Right lobe of liver (tissue), 6 donors: ENCODE measurements at regions not wholly inside any gene's neighbourhood (a gene's known extent, or its start where the extent isn't known, plus 50 kb on each side); places are given as distances from the start of the nearest gene placed in this dataset.
"Not testable (repeated sequence)": the region's sequence is repeated elsewhere in the genome, so short reads cannot be mapped to it uniquely, and the experiment has no call there.

Experiments used
- ATAC-seq, 4 donors: fragments of 200-7000 bp; cut with Tn5 transposase; one replicate each; pipeline ENCODE4 v1.9.1; 2020; ENCODE audit warnings: mild to moderate bottlenecking in 4 of 4, moderate library complexity in 4 of 4
- DNase-seq, 3 donors: peaks; one replicate each; pipeline ENCODE4 v3.0.0-alpha.2; 2020
- H3K27ac ChIP-seq, 3 donors: fragments of 200-600 bp; one replicate each; pipeline ENCODE4 v1.8.0; 2022
- H3K27me3 ChIP-seq, 2 donors: fragments of 200-600 bp; one replicate each; pipeline ENCODE4 v1.8.0; 2022
- H3K36me3 ChIP-seq, 4 donors: fragments of 200-600 bp; sonication (generic) in 1 of 4; one replicate each; pipeline versions ENCODE4 v1.5.1 to v1.8.0; 2017 to 2022; ENCODE audit warnings: control low read depth in 1 of 4
- H3K4me1 ChIP-seq, 4 donors: fragments of 200-600 bp; sonication (generic) in 1 of 4; one replicate each; pipeline versions ENCODE4 v1.5.1 to v1.8.0; 2017 to 2022; ENCODE audit warnings: control low read depth in 1 of 4
- H3K4me3 ChIP-seq, 3 donors: fragments of 200-600 bp; one replicate each; pipeline ENCODE4 v1.8.0; 2022
- H3K9me3 ChIP-seq, 4 donors: fragments of 200-600 bp; sonication (generic) in 1 of 4; one replicate each; pipeline versions ENCODE4 v1.5.1 to v1.8.0; 2017 to 2022; ENCODE audit warnings: control low read depth in 1 of 4
- CTCF ChIP-seq, 4 donors: fragments of 200-600 bp in 3 of 4; fragments of 450-650 bp in 1 of 4; IDR thresholded peaks; one replicate each; pipeline versions ENCODE4 v1.5.1 to v1.8.0; 2016 to 2022; ENCODE audit warnings: antibody characterized with exemption in 4 of 4, mild to moderate bottlenecking in 2 of 4
- POLR2A ChIP-seq: fragments of 450-650 bp; IDR thresholded peaks from one replicate; pipeline ENCODE4 v1.6.1; 2017; ENCODE audit warnings: antibody characterized with exemption, mild to moderate bottlenecking
- WGBS: methylation state at CpG from one replicate; pipeline ENCODE4 v1.1.6; 2018; ENCODE audit warnings: low coverage, low lambda C conversion rate; ENCODE audit not compliant: insufficient coverage; ENCODE audit errors: missing lambda C conversion rate; 5-methylcytosine and 5-hydroxymethylcytosine counted together
- intact Hi-C, 2 donors: fragments of 100-400 bp; cut with DNase I; formaldehyde crosslinking; loops; one replicate each; pipeline versions ENCODE4 v1.11.2 to v1.14.1; 2022
- donor health status: DM: no; HTN: yes; CAD: no.
- donor health status: DM: no; HTN: no; CAD: no.
- donor health status: DM: no; HTN: no; CAD: no.
- donor health status: DM: no; HTN: yes; CAD: no.
- donor health status: DM: no; HTN: yes; CAD: no.

- Histone ChIP-seq H3K27ac (no peak overlapping the region), H3K27me3 (no peaks in the 10 kb centered on the region), H3K4me3 (no peak overlapping the region), H3K4me1 (no peaks in the 10 kb centered on the region), H3K36me3 (no peaks in the 10 kb centered on the region), H3K9me3 (no peaks in the 10 kb centered on the region)
- intact Hi-C loops: no loop called here
- no peak for TF ChIP-seq POLR2A
- TF ChIP-seq CTCF (IDR thresholded peaks at IDR 0.05): no peak
- WGBS: 39% methylated on average over 23 of the region's 32 CpGs
- ATAC-seq (no peak), DNase-seq (no peak)
These were observed 120.3 kb downstream of the BUB3 start for GRCh38 chr10:123274306-123275135.

- no peak overlapping the region for H3K4me3 ChIP-seq
- no peak for DNase-seq
- H3K4me1 ChIP-seq: no peaks in the 10 kb centered on the region
- H3K27ac ChIP-seq: no peak overlapping the region
- 9% methylated on average over 13 of the region's 14 CpGs for WGBS
- ATAC-seq: no peak
- no peak for TF ChIP-seq CTCF (IDR thresholded peaks at IDR 0.05)
- TF ChIP-seq POLR2A: no peak
- H3K36me3 ChIP-seq: no peaks in the 10 kb centered on the region
- no peaks in the 10 kb centered on the region for H3K27me3 ChIP-seq
- intact Hi-C loops: no loop called here
- H3K9me3 ChIP-seq: no peaks in the 10 kb centered on the region
These were observed 120.9 kb downstream of the BUB3 start for GRCh38 chr10:123275136-123275564.

GRCh38 chr10:123278445-123278844 is 124.2 kb downstream of the BUB3 start:
- Histone ChIP-seq H3K4me1 (no peaks in the 10 kb centered on the region), H3K9me3 (no peaks in the 10 kb centered on the region), H3K36me3 (no peaks in the 10 kb centered on the region), H3K27ac (no peak overlapping the region), H3K4me3 (no peak overlapping the region), H3K27me3 (no peaks in the 10 kb centered on the region)
- ATAC-seq (no peak), DNase-seq (no peak)
- WGBS: 100% methylated on average over 1 of the region's 2 CpGs
- intact Hi-C loops: no loop called here
- TF ChIP-seq CTCF (IDR thresholded peaks at IDR 0.05) (no peak), POLR2A (no peak)

GRCh38 chr10:123283371-123283770 is 129.2 kb downstream of the BUB3 start:
- ATAC-seq, H3K27me3 ChIP-seq, intact Hi-C loops, H3K27ac ChIP-seq, H3K4me3 ChIP-seq, DNase-seq, H3K4me1 ChIP-seq, H3K9me3 ChIP-seq, H3K36me3 ChIP-seq: not testable (repeated sequence)
- WGBS: no CpG with 5 or more reads among the region's 35 CpGs

GRCh38 chr10:123284022-123284421 is 129.8 kb downstream of the BUB3 start:
- H3K9me3 ChIP-seq: no peaks in the 10 kb centered on the region
- DNase-seq (no peak), ATAC-seq (peak; percentile 33 to 79 (median 60))
- intact Hi-C loops: no loop called here
- H3K4me3 ChIP-seq: no peak overlapping the region
- H3K4me1 ChIP-seq: no peaks in the 10 kb centered on the region
- H3K27ac ChIP-seq: no peak overlapping the region
- no peaks in the 10 kb centered on the region for H3K36me3 ChIP-seq
- no peaks in the 10 kb centered on the region for H3K27me3 ChIP-seq
- TF ChIP-seq CTCF (IDR thresholded peaks at IDR 0.05) (peak in 3 of 4 donors; percentile 6 to 20 (median 19)), POLR2A (no peak)
